ENCODE measurements at regions not wholly inside any gene's neighbourhood (a gene's known extent, or its start where the extent isn't known, plus 50 kb on each side); places are given as distances from the start of the nearest gene placed in this dataset.
"Not testable (repeated sequence)": the region's sequence is repeated elsewhere in the genome, so short reads cannot be mapped to it uniquely, and the experiment has no call there.

GRCh38 chrX:124238268-124238667 lies 94.2 kb upstream of the TEX13D start:
- no peak for DNase-seq (ENCODE audit: low read depth in 2 of 2)

- DNase-seq (ENCODE audit: low read depth in 2 of 2) = no peak
Measured at GRCh38 chrX:124239324-124239723, 93.1 kb upstream of the TEX13D start.

GRCh38 chrX:124239911-124240310 lies 92.5 kb upstream of the TEX13D start:
- no peak for DNase-seq (ENCODE audit: low read depth in 2 of 2)

GRCh38 chrX:124240422-124240821 lies 92.0 kb upstream of the TEX13D start:
- DNase-seq (ENCODE audit: low read depth in 2 of 2) = no peak

GRCh38 chrX:124242131-124242530 lies 90.3 kb upstream of the TEX13D start:
- no peak for DNase-seq (ENCODE audit: low read depth in 2 of 2)

- DNase-seq (ENCODE audit: low read depth in 2 of 2) = no peak
Measured at GRCh38 chrX:124249345-124249744, 83.1 kb upstream of the TEX13D start.

- no peak for DNase-seq (ENCODE audit: low read depth in 2 of 2)
Measured at GRCh38 chrX:124250835-124251437, 81.5 kb upstream of the TEX13D start.

- DNase-seq (ENCODE audit: low read depth in 2 of 2) = no peak
Measured at GRCh38 chrX:124254611-124255010, 77.8 kb upstream of the TEX13D start.

GRCh38 chrX:124256216-124256615 lies 76.2 kb upstream of the TEX13D start:
- no peak for DNase-seq (ENCODE audit: low read depth in 2 of 2)

- no peak for DNase-seq (ENCODE audit: low read depth in 2 of 2)
Measured at GRCh38 chrX:124256629-124257380, 75.7 kb upstream of the TEX13D start.

- DNase-seq (ENCODE audit: low read depth in 2 of 2) = no peak
Measured at GRCh38 chrX:124257924-124258702, 74.3 kb upstream of the TEX13D start.

GRCh38 chrX:124260845-124261244 lies 71.6 kb upstream of the TEX13D start:
- DNase-seq (ENCODE audit: low read depth in 2 of 2) = no peak

- no peak for DNase-seq (ENCODE audit: low read depth in 2 of 2)
Measured at GRCh38 chrX:124263743-124264142, 68.7 kb upstream of the TEX13D start.

GRCh38 chrX:124268099-124268498 lies 64.4 kb upstream of the TEX13D start:
- no peak for DNase-seq (ENCODE audit: low read depth in 2 of 2)

GRCh38 chrX:124269881-124270280 lies 62.6 kb upstream of the TEX13D start:
- no peak for DNase-seq (ENCODE audit: low read depth in 2 of 2)

GRCh38 chrX:124271599-124271998 lies 60.9 kb upstream of the TEX13D start:
- DNase-seq (ENCODE audit: low read depth in 2 of 2) = not testable (repeated sequence)

- no peak for DNase-seq (ENCODE audit: low read depth in 2 of 2)
Measured at GRCh38 chrX:124272370-124272982, 60.0 kb upstream of the TEX13D start.

GRCh38 chrX:124274438-124275181 lies 57.9 kb upstream of the TEX13D start:
- DNase-seq (ENCODE audit: low read depth in 2 of 2) = no peak

GRCh38 chrX:124275182-124275894 lies 57.1 kb upstream of the TEX13D start:
- no peak for DNase-seq (ENCODE audit: low read depth in 2 of 2)

- DNase-seq (ENCODE audit: low read depth in 2 of 2) = no peak
Measured at GRCh38 chrX:124280294-124280902, 52.1 kb upstream of the TEX13D start.

- DNase-seq (ENCODE audit: low read depth in 2 of 2) = no peak
Measured at GRCh38 chrX:124282580-124282979, 49.9 kb upstream of the TEX13D start.
